SK-N-SH treated with all-trans-retinoic acid at 6 μM for 48 hours (cell line): ENCODE measurements at regions not wholly inside any gene's neighbourhood (a gene's known extent, or its start where the extent isn't known, plus 50 kb on each side); places are given as distances from the start of the nearest gene placed in this dataset.
A peak's percentile ranks its signal among the peaks of the same experiment; 100 is the strongest.

Experiments used
- ATAC-seq: fragments of 200-7000 bp; cut with Tn5 transposase; 3 replicates; pipeline ENCODE4 v1.9.1; 2020; ENCODE audit warnings: mild to moderate bottlenecking, moderate library complexity
- ARNTL ChIP-seq: fragments of 450-650 bp; formaldehyde crosslinking; IDR thresholded peaks from 2 replicates; pipeline ENCODE4 v1.5.0; 2020; ENCODE audit warnings: low read depth, mild to moderate bottlenecking, moderate library complexity, borderline replicate concordance
- ESRRG ChIP-seq: fragments of 250-450 bp; sonication (Bioruptor Pico); IDR thresholded peaks from 2 replicates; pipeline ENCODE4 v1.6.1; 2021; ENCODE audit warnings: mild to moderate bottlenecking
- GLIS3 ChIP-seq: fragments of 250-450 bp; sonication (Bioruptor Pico); IDR thresholded peaks from 2 replicates; pipeline ENCODE4 v1.5.0; 2020; ENCODE audit warnings: mild to moderate bottlenecking, moderate library complexity
- ISL1 ChIP-seq: fragments of 250-450 bp; sonication (Bioruptor Pico); IDR thresholded peaks from 2 replicates; pipeline ENCODE4 v2.1.2; 2022; ENCODE audit warnings: mild to moderate bottlenecking, moderate library complexity
- OSR1 ChIP-seq: fragments of 250-450 bp; sonication (Bioruptor Pico); IDR thresholded peaks from 2 replicates; pipeline ENCODE4 v1.8.0; 2022; ENCODE audit warnings: moderate library complexity, mild to moderate bottlenecking, inconsistent platforms
- PPARA ChIP-seq: fragments of 250-450 bp; sonication (Bioruptor Pico); IDR thresholded peaks from 2 replicates; pipeline ENCODE4 v1.5.0; 2020; ENCODE audit warnings: mild to moderate bottlenecking, borderline replicate concordance
- RARB ChIP-seq: fragments of 250-450 bp; sonication (Bioruptor Pico); IDR thresholded peaks from 2 replicates; pipeline ENCODE4 v1.8.0; 2021; ENCODE audit warnings: mild to moderate bottlenecking, moderate library complexity
- SNAI2 ChIP-seq: fragments of 250-450 bp; sonication (Bioruptor Pico); IDR thresholded peaks from 2 replicates; pipeline ENCODE4 v1.5.0; 2020; ENCODE audit warnings: mild to moderate bottlenecking, moderate library complexity
- TCF4 ChIP-seq: fragments of 250-450 bp; sonication (Bioruptor Pico); IDR thresholded peaks from 2 replicates; pipeline ENCODE4 v1.8.0; 2021; ENCODE audit warnings: mild to moderate bottlenecking, moderate library complexity, borderline replicate concordance
- TOX ChIP-seq: fragments of 250-450 bp; sonication (Bioruptor Pico); IDR thresholded peaks from 2 replicates; pipeline ENCODE4 v1.8.0; 2021; ENCODE audit warnings: mild to moderate bottlenecking, moderate library complexity, borderline replicate concordance
- ZC3H10 ChIP-seq: fragments of 250-450 bp; sonication (Bioruptor Pico); IDR thresholded peaks from 2 replicates; pipeline ENCODE4 v1.5.1; 2021; ENCODE audit warnings: mild to moderate bottlenecking, moderate library complexity
- ZFP3 ChIP-seq: fragments of 250-450 bp; sonication (Bioruptor Pico); IDR thresholded peaks from 2 replicates; pipeline ENCODE4 v1.5.0; 2020; ENCODE audit warnings: mild to moderate bottlenecking, moderate library complexity
- ZFP30 ChIP-seq: fragments of 450-650 bp; formaldehyde crosslinking; IDR thresholded peaks from 2 replicates; pipeline ENCODE4 v1.5.0; 2022; ENCODE audit warnings: mild to moderate bottlenecking, moderate library complexity
- ZNF565 ChIP-seq: fragments of 450-650 bp; formaldehyde crosslinking; conservative IDR thresholded peaks from 2 replicates; pipeline ENCODE4 v1.5.0; 2020; ENCODE audit warnings: low read depth, mild to moderate bottlenecking, moderate library complexity
- ZNF70 ChIP-seq: fragments of 450-650 bp; formaldehyde crosslinking; IDR thresholded peaks from 2 replicates; pipeline ENCODE4 v1.5.0; 2020; ENCODE audit warnings: mild to moderate bottlenecking, moderate library complexity
- ZNF8 ChIP-seq: fragments of 450-650 bp; formaldehyde crosslinking; IDR thresholded peaks from 2 replicates; pipeline ENCODE4 v1.5.0; 2020; ENCODE audit warnings: mild to moderate bottlenecking, moderate library complexity
- TF ChIP-seq, protein P1 (sequence below): fragments of 250-450 bp; sonication (Bioruptor Pico); IDR thresholded peaks from 2 replicates; pipeline ENCODE4 v1.5.0; 2020; ENCODE audit warnings: mild to moderate bottlenecking, moderate library complexity
- TF ChIP-seq, protein P2 (sequence below): fragments of 250-450 bp; sonication (Bioruptor Pico); IDR thresholded peaks from 2 replicates; pipeline ENCODE4 v1.5.1; 2021; ENCODE audit warnings: mild to moderate bottlenecking, moderate library complexity
- TF ChIP-seq, protein P3 (sequence below): fragments of 250-450 bp; sonication (Bioruptor Pico); IDR thresholded peaks from 2 replicates; pipeline ENCODE4 v1.8.0; 2021; ENCODE audit warnings: low read depth, mild to moderate bottlenecking, moderate library complexity, borderline replicate concordance
- TF ChIP-seq, protein P4 (sequence below): fragments of 250-450 bp; sonication (Bioruptor Pico); IDR thresholded peaks from 2 replicates; pipeline ENCODE4 v1.5.1; 2020; ENCODE audit warnings: low read depth, mild to moderate bottlenecking, moderate library complexity

DNA sequence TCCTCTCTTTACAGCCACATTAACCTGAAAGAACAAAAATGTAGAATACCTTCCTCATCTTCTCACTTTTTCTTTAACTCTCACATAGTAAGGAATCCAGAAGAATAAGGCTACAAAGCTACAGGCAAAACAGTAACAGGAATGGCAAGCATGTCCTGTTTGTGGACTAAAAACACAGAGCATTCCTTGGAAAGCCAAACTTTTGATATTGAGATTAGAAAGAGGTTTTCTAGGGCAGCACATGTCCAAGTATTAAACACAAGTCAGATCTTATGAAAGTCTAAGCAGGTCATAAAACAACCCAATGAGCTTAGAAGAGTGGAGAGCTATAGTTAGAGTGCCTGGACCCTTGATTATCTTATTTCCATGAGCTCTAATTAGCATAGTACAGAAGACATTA lies 58.2 kb upstream of the FAM9C start:
- ATAC-seq, result peak; percentile 48
- TF ChIP-seq ZFP3 (CRISPR knock-in tag), result no peak
- no peak for TF ChIP-seq TOX (CRISPR knock-in tag)
- TF ChIP-seq, protein P1, sequence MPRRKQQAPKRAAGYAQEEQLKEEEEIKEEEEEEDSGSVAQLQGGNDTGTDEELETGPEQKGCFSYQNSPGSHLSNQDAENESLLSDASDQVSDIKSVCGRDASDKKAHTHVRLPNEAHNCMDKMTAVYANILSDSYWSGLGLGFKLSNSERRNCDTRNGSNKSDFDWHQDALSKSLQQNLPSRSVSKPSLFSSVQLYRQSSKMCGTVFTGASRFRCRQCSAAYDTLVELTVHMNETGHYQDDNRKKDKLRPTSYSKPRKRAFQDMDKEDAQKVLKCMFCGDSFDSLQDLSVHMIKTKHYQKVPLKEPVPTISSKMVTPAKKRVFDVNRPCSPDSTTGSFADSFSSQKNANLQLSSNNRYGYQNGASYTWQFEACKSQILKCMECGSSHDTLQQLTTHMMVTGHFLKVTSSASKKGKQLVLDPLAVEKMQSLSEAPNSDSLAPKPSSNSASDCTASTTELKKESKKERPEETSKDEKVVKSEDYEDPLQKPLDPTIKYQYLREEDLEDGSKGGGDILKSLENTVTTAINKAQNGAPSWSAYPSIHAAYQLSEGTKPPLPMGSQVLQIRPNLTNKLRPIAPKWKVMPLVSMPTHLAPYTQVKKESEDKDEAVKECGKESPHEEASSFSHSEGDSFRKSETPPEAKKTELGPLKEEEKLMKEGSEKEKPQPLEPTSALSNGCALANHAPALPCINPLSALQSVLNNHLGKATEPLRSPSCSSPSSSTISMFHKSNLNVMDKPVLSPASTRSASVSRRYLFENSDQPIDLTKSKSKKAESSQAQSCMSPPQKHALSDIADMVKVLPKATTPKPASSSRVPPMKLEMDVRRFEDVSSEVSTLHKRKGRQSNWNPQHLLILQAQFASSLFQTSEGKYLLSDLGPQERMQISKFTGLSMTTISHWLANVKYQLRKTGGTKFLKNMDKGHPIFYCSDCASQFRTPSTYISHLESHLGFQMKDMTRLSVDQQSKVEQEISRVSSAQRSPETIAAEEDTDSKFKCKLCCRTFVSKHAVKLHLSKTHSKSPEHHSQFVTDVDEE (CRISPR knock-in tag), result no peak
- TF ChIP-seq SNAI2 (CRISPR knock-in tag), result no peak
- no peak for TF ChIP-seq GLIS3
- TF ChIP-seq PPARA (CRISPR knock-in tag), result no peak
- TF ChIP-seq ZFP30 (CRISPR knock-in tag), result no peak
- no peak for TF ChIP-seq ZNF565

DNA sequence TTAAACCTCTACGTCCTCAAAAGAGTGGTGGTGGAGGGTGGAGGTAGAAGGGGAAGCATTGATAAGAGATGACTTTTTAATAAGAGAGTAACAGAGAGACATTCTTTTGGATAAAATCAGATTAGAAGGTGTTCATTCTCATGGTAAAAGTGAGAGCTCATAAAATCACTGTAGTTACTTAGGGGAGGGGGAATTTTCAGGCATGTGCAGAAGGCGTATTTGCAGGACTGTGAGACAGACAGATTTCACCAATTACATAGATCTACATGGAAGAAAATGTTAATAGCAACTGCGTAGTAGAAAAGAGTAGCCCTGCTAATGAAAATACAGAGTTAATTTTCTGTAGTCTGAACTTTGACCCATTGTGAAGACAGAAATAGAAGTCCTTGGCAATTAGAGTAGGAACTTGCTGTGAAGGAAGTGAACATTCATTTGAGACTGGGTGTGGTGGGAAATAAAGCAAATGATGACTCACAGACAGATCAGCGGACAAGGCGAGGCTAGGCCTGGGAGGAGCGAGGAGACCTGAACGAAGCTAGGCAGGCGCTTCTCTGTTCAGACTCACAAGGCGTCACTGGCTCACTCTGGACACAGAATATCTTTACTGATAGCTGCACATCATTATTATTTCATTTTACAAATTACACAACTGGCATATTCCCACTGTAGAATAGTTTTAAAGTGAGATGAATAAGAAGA lies 57.2 kb upstream of the FAM9C start:
- peak; percentile 98 for ATAC-seq
- TF ChIP-seq, protein P2, sequence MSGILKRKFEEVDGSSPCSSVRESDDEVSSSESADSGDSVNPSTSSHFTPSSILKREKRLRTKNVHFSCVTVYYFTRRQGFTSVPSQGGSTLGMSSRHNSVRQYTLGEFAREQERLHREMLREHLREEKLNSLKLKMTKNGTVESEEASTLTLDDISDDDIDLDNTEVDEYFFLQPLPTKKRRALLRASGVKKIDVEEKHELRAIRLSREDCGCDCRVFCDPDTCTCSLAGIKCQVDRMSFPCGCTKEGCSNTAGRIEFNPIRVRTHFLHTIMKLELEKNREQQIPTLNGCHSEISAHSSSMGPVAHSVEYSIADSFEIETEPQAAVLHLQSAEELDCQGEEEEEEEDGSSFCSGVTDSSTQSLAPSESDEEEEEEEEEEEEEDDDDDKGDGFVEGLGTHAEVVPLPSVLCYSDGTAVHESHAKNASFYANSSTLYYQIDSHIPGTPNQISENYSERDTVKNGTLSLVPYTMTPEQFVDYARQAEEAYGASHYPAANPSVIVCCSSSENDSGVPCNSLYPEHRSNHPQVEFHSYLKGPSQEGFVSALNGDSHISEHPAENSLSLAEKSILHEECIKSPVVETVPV (CRISPR knock-in tag), result no peak
- no peak for TF ChIP-seq ARNTL (CRISPR knock-in tag)
- TF ChIP-seq, protein P1 (CRISPR knock-in tag), result no peak
- TF ChIP-seq ESRRG, result no peak
- no peak for TF ChIP-seq ZNF8 (CRISPR knock-in tag)
- TF ChIP-seq RARB (CRISPR knock-in tag), result no peak
- no peak for TF ChIP-seq ISL1 (CRISPR knock-in tag)
- TF ChIP-seq, protein P3, sequence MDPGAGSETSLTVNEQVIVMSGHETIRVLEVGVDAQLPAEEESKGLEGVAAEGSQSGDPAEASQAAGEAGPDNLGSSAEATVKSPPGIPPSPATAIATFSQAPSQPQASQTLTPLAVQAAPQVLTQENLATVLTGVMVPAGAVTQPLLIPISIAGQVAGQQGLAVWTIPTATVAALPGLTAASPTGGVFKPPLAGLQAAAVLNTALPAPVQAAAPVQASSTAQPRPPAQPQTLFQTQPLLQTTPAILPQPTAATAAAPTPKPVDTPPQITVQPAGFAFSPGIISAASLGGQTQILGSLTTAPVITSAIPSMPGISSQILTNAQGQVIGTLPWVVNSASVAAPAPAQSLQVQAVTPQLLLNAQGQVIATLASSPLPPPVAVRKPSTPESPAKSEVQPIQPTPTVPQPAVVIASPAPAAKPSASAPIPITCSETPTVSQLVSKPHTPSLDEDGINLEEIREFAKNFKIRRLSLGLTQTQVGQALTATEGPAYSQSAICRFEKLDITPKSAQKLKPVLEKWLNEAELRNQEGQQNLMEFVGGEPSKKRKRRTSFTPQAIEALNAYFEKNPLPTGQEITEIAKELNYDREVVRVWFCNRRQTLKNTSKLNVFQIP, result no peak
- TF ChIP-seq ZNF565, result no peak
- no peak for TF ChIP-seq ZC3H10
- TF ChIP-seq, protein P4, sequence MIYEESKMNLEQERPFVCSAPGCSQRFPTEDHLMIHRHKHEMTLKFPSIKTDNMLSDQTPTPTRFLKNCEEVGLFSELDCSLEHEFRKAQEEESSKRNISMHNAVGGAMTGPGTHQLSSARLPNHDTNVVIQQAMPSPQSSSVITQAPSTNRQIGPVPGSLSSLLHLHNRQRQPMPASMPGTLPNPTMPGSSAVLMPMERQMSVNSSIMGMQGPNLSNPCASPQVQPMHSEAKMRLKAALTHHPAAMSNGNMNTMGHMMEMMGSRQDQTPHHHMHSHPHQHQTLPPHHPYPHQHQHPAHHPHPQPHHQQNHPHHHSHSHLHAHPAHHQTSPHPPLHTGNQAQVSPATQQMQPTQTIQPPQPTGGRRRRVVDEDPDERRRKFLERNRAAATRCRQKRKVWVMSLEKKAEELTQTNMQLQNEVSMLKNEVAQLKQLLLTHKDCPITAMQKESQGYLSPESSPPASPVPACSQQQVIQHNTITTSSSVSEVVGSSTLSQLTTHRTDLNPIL (CRISPR knock-in tag), result no peak
- no peak for TF ChIP-seq TOX (CRISPR knock-in tag)
- TF ChIP-seq OSR1, result no peak
- TF ChIP-seq TCF4, result no peak
- no peak for TF ChIP-seq PPARA (CRISPR knock-in tag)

DNA sequence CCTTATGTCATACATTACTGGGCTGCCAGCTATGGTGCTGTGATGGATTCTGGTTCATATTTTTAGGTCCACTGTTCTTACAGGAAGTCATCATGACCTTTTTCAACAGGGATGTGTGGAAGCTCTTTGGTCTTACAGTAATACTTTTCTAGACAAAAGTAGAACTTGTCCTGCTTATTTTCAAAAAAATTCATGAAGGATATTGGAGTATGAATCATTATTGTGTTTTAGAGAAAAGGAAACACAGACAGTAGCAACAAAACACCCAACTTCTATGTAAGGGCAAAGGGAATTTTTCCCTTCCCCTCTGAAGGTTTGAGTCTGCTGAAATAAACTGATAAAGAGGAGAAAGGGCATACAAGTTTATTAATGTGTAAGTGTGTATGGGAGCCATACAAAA lies 54.7 kb upstream of the FAM9C start:
- ATAC-seq, result no peak
- TF ChIP-seq RARB (CRISPR knock-in tag), result no peak
- TF ChIP-seq SNAI2 (CRISPR knock-in tag), result no peak
- TF ChIP-seq ZFP30 (CRISPR knock-in tag), result no peak
- TF ChIP-seq PPARA (CRISPR knock-in tag), result no peak
- no peak for TF ChIP-seq ISL1 (CRISPR knock-in tag)
- TF ChIP-seq, protein P2 (CRISPR knock-in tag), result no peak
- TF ChIP-seq ARNTL (CRISPR knock-in tag), result no peak
- no peak for TF ChIP-seq ZNF70 (CRISPR knock-in tag)
- no peak for TF ChIP-seq GLIS3
- TF ChIP-seq OSR1, result no peak
- TF ChIP-seq, protein P4 (CRISPR knock-in tag), result no peak
- no peak for TF ChIP-seq ZNF8 (CRISPR knock-in tag)
- no peak for TF ChIP-seq ZC3H10
- no peak for TF ChIP-seq ZFP3 (CRISPR knock-in tag)
